Smooth muscle cell (in vitro differentiated cells): ENCODE measurements at regions not wholly inside any gene's neighbourhood (a gene's known extent, or its start where the extent isn't known, plus 50 kb on each side); places are given as distances from the start of the nearest gene placed in this dataset.
A peak's percentile ranks its signal among the peaks of the same experiment; 100 is the strongest.

Source experiments
- DNase-seq: peaks from one replicate; lab custom pipeline; 2025; ENCODE audit not compliant: unreplicated experiment; lab: John Stamatoyannopoulos, UW
- H2AFZ ChIP-seq: fragments of 200-600 bp; sonication (generic); 2 replicates; pipeline ENCODE4 v1.6.0; 2016; ENCODE audit warnings: antibody characterized with exemption, low read depth, mild to moderate bottlenecking
- H3F3A ChIP-seq: fragments of 200-600 bp; sonication (generic); 2 replicates; pipeline ENCODE4 v1.6.0; 2017; ENCODE audit warnings: antibody characterized with exemption, low read depth
- H3K27ac ChIP-seq: fragments of 200-600 bp; sonication (generic); 2 replicates; pipeline ENCODE4 v1.5.1; 2016; ENCODE audit warnings: low read depth, mild to moderate bottlenecking
- H3K27me3 ChIP-seq: fragments of 200-600 bp; sonication (generic); 2 replicates; pipeline ENCODE4 v1.6.1; 2016; ENCODE audit warnings: low read depth, mild to moderate bottlenecking
- H3K36me3 ChIP-seq: fragments of 200-600 bp; sonication (generic); 2 replicates; pipeline ENCODE4 v1.5.1; 2016; ENCODE audit warnings: low read depth
- H3K4me1 ChIP-seq: fragments of 200-600 bp; sonication (generic); 2 replicates; pipeline ENCODE4 v1.5.1; 2016; ENCODE audit warnings: low read depth
- H3K4me2 ChIP-seq: fragments of 200-600 bp; sonication (generic); 2 replicates; pipeline ENCODE4 v1.6.0; 2016; ENCODE audit warnings: mild to moderate bottlenecking
- H3K4me3 ChIP-seq: fragments of 200-600 bp; sonication (generic); 2 replicates; pipeline ENCODE4 v1.5.1; 2016; ENCODE audit warnings: mild to moderate bottlenecking
- H3K79me2 ChIP-seq: fragments of 200-600 bp; sonication (generic); 2 replicates; pipeline ENCODE4 v1.6.0; 2016; ENCODE audit warnings: low read depth, mild to moderate bottlenecking
- H3K9ac ChIP-seq: fragments of 200-600 bp; sonication (generic); 2 replicates; pipeline ENCODE4 v1.6.0; 2016; ENCODE audit warnings: low read depth
- H3K9me3 ChIP-seq: fragments of 200-600 bp; sonication (generic); replicated peaks from 2 replicates; pipeline ENCODE4 v1.5.1; 2016; ENCODE audit warnings: low read depth
- H4K20me1 ChIP-seq: fragments of 200-600 bp; sonication (generic); 2 replicates; pipeline ENCODE4 v1.6.0; 2016; ENCODE audit warnings: low read depth
- CTCF ChIP-seq: fragments of 200-600 bp; sonication (generic); IDR thresholded peaks from 2 replicates; pipeline ENCODE4 v1.5.1; 2017; ENCODE audit warnings: borderline replicate concordance, mild to moderate bottlenecking, antibody characterized with exemption; ENCODE audit not compliant: insufficient read depth, poor library complexity, severe bottlenecking
- WGBS: methylation state at CpG from one replicate; pipeline ENCODE4 v1.1.7; 2016; ENCODE audit warnings: low lambda C conversion rate; 5-methylcytosine and 5-hydroxymethylcytosine counted together

- Histone ChIP-seq H3K9ac (no peak overlapping the region), H4K20me1 (no peaks in the 10 kb centered on the region), H3K27ac (no peak overlapping the region), H3F3A (no peaks in the 10 kb centered on the region), H3K4me1 (no peaks in the 10 kb centered on the region), H3K4me2 (no peak overlapping the region), H3K27me3 (no peaks in the 10 kb centered on the region), H3K4me3 (no peak overlapping the region), H3K36me3 (no peaks in the 10 kb centered on the region), H3K9me3 (no peaks in the 10 kb centered on the region), H2AFZ (no peak overlapping the region), H3K79me2 (no peaks in the 10 kb centered on the region)
- no peak for TF ChIP-seq CTCF
- no peak for DNase-seq
- WGBS = 94% methylated on average over 1 of the region's 1 CpG
These were observed 289.0 kb downstream of the PSAT1 start for GRCh38 chr9:78585909-78586308.

GRCh38 chr9:78590068-78590467, 293.1 kb downstream of the PSAT1 start:
- no peak overlapping the region for H2AFZ ChIP-seq
- no peaks in the 10 kb centered on the region for H3F3A ChIP-seq
- DNase-seq = no peak
- no peak overlapping the region for H3K4me2 ChIP-seq
- WGBS = 84% methylated on average over 1 of the region's 1 CpG
- H3K9ac ChIP-seq = no peak overlapping the region
- no peaks in the 10 kb centered on the region for H3K79me2 ChIP-seq
- no peaks in the 10 kb centered on the region for H3K36me3 ChIP-seq
- no peak overlapping the region for H3K27ac ChIP-seq
- no peak for TF ChIP-seq CTCF
- no peak overlapping the region for H3K4me3 ChIP-seq
- H3K9me3 ChIP-seq = no peaks in the 10 kb centered on the region
- no peaks in the 10 kb centered on the region for H4K20me1 ChIP-seq
- peaks cover 4% of the 10 kb centered on the region for H3K4me1 ChIP-seq
- H3K27me3 ChIP-seq = no peaks in the 10 kb centered on the region

- DNase-seq = no peak
- Histone ChIP-seq H3K4me3 (no peak overlapping the region), H3K27ac (no peak overlapping the region), H4K20me1 (no peaks in the 10 kb centered on the region), H3K36me3 (no peaks in the 10 kb centered on the region), H3K27me3 (no peaks in the 10 kb centered on the region), H2AFZ (no peak overlapping the region), H3K4me2 (peak overlapping the region; percentile 24), H3F3A (no peaks in the 10 kb centered on the region), H3K4me1 (peaks cover 4% of the 10 kb centered on the region), H3K79me2 (no peaks in the 10 kb centered on the region), H3K9me3 (no peaks in the 10 kb centered on the region), H3K9ac (no peak overlapping the region)
- TF ChIP-seq CTCF = no peak
These were observed 295.9 kb downstream of the PSAT1 start for GRCh38 chr9:78592811-78593210.

GRCh38 chr9:78595200-78595945, 298.4 kb downstream of the PSAT1 start:
- Histone ChIP-seq H3K4me2 (no peak overlapping the region), H3K9ac (no peak overlapping the region), H3F3A (no peaks in the 10 kb centered on the region), H3K27me3 (no peaks in the 10 kb centered on the region), H3K36me3 (no peaks in the 10 kb centered on the region), H3K9me3 (no peaks in the 10 kb centered on the region), H4K20me1 (no peaks in the 10 kb centered on the region), H3K4me1 (peaks cover 4% of the 10 kb centered on the region), H3K79me2 (no peaks in the 10 kb centered on the region), H3K4me3 (no peak overlapping the region), H2AFZ (no peak overlapping the region), H3K27ac (no peak overlapping the region)
- DNase-seq = no peak
- no peak for TF ChIP-seq CTCF
- WGBS = 70% methylated on average over 5 of the region's 5 CpGs
